ENCODE measurements at regions not wholly inside any gene's neighbourhood (a gene's known extent, or its start where the extent isn't known, plus 50 kb on each side); places are given as distances from the start of the nearest gene placed in this dataset.

- TF ChIP-seq SP1 (IDR thresholded peaks at IDR 0.05), result no peak
- no peak for TF ChIP-seq FOXA1 (IDR thresholded peaks at IDR 0.05)
- TF ChIP-seq FOXM1 (IDR thresholded peaks at IDR 0.05; ENCODE audit: borderline replicate concordance), result no peak
- TF ChIP-seq CTBP1 (IDR thresholded peaks at IDR 0.05; ENCODE audit: borderline replicate concordance), result no peak
- TF ChIP-seq SUZ12 (IDR thresholded peaks at IDR 0.05), result no peak
- TF ChIP-seq L3MBTL2 (conservative IDR thresholded peaks at IDR 0.05), result no peak
- no peak for TF ChIP-seq ZNF384 (IDR thresholded peaks at IDR 0.05)
- TF ChIP-seq PKNOX1 (IDR thresholded peaks at IDR 0.05), result no peak
- TF ChIP-seq ARNT (IDR thresholded peaks at IDR 0.05), result no peak
- no peak for TF ChIP-seq BHLHE40 (IDR thresholded peaks at IDR 0.05; ENCODE audit: borderline replicate concordance)
Measured at GRCh38 chr6:47952640-47953039, 158.4 kb downstream of the PTCHD4 start.
